NCI-H524 treated with DMSO at 0.1 percent for 48 hours (cell line): ENCODE measurements at regions not wholly inside any gene's neighbourhood (a gene's known extent, or its start where the extent isn't known, plus 50 kb on each side); places are given as distances from the start of the nearest gene placed in this dataset.

ENCODE experiments used
- DNase-seq: peaks from one replicate; lab custom pipeline; 2025; lab: John Stamatoyannopoulos, UW

DNA sequence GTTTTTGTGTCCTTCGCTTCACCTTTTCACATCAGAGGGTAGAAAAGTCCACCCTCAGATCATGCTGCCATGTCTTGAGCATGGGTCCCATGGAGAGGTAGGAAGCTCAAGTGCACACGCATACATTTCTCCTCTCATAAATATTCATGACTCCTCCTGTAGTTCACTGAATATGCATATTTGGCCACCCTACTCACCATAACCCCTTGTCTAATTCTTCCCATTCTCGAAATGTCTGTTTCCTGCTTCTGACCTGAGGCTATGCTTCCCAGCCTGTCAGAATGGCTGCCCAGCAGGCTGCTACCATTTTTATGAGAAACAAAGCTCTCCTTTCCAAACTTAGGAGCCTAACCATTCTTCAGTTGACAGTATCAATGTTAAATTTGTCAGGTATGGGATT lies 86.5 kb downstream of the ADRA2C start:
- DNase-seq: no peak

GRCh38 chr4:3853388-3854035 lies 87.3 kb downstream of the ADRA2C start:
- no peak for DNase-seq

GRCh38 chr4:3854661-3855060 lies 88.5 kb downstream of the ADRA2C start:
- no peak for DNase-seq

GRCh38 chr4:3855646-3856045 lies 89.5 kb downstream of the ADRA2C start:
- no peak for DNase-seq

- no peak for DNase-seq
Observed at GRCh38 chr4:3856604-3857204, 90.5 kb downstream of the ADRA2C start.

DNA sequence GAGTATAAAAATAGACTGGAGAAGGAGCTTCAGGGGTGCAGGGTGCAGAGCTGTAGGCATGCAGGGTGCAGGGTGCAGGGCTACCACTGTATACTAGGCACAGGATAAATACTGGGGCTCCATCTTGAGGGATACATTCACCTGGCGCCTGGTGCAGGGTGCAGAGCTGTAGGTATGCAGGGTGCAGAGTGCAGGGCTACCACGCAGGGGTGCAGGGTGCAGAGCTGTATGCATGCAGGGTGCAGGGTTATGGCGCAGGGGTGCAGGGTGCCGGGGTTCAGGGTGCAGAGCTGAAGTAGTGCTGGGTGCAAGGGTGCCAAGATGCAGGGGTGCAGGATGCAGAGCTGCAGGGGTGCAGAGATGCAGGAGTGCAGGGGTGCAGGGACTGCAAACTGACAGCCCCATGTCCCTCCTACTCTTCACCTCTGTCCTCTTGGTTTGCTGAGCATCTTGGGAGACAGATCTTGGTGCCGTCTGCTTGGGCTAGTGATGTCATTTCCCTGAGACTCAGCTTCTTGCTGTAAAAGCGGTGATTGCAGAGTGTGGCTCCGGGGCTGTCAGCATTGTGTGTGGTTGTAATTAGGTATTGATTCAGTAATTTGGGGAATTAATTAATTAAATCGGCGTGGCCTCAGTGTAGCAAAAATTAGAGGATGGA lies 91.2 kb downstream of the ADRA2C start:
- DNase-seq: no peak

DNA sequence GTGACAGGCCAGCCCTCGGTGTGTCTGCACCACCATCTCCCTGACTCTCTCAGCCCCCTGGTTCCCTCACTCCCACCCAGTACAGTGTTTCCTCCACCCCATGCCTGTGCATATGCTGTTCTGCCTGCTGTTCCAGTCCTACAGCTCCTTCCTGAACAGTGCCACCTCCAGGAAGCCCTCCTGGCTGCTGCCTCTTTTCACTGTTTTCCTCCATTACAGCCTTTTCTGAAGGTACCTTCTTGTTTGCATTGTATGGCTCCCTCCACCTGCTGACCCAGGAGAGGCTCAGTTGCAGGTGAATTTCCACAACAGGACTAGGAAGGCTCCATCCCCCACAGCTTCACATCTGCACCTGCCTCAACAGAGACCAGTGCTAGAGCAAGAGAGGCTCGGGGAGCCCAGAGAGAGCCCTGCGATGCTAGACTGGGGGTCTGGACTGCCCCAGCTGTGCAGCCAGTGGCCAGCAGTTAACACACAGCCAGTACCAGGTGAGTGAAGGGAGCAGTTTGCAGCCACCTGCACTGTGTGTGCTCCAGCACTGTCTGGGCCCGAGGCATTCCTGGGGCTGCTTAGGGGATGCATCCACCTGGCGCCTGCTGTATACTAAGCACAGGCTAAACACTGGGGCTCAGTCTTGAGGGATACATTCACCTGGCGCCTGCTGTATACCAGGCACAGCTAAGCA lies 92.0 kb downstream of the ADRA2C start:
- DNase-seq: no peak

DNA sequence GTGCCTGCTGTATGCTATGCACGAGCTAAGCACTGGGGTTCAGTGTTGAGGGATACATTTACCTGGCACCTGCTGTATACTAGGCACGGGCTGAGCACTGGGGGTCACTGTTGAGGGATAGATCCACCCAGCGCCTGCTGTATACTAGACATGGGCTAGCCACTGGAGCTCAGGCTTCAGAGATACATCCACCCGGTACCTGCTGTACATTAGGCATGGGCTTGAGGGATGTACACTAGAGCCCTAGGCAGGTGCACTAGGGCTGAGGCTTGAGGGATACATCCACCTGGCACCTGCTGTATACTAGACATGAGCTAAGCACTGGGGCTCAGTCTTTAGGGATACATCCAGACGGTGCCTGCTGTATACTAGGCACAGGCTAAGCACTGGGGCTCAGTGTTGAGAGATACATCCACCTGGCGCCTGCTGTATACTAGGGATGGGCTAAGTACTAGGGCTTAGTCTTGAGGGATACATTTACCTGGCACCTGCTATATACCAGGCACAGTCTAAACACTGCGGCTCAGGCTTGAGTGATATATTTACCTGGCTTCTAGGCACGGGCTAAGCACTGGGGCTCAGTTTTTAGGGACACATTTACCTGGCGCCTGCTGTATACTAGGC lies 92.7 kb downstream of the ADRA2C start:
- DNase-seq: no peak

DNA sequence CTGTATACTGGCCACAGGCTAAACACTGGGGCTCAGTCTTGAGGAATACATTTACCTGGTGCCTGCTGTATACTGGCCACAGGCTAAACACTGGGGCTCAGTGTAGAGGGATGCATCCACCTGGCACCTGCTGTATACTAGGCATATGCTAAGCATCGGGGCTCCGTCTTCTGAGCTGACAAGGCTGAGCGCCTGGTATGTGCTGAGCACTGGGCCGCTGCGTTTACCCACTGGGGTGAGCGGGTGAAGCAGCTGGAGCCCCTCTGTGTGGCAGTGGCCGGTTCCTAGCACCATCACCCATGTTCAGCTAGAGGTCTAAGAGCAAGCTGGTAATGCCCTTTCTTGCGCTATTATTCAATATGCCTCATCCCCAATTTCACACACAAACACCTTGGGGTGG lies 93.4 kb downstream of the ADRA2C start:
- DNase-seq: no peak

- DNase-seq: no peak
Observed at GRCh38 chr4:3860061-3860912, 94.1 kb downstream of the ADRA2C start.

- no peak for DNase-seq
Observed at GRCh38 chr4:3860913-3861636, 94.9 kb downstream of the ADRA2C start.

GRCh38 chr4:3861720-3862639 lies 95.8 kb downstream of the ADRA2C start:
- no peak for DNase-seq

- no peak for DNase-seq
Observed at GRCh38 chr4:3862640-3863420, 96.6 kb downstream of the ADRA2C start.

DNA sequence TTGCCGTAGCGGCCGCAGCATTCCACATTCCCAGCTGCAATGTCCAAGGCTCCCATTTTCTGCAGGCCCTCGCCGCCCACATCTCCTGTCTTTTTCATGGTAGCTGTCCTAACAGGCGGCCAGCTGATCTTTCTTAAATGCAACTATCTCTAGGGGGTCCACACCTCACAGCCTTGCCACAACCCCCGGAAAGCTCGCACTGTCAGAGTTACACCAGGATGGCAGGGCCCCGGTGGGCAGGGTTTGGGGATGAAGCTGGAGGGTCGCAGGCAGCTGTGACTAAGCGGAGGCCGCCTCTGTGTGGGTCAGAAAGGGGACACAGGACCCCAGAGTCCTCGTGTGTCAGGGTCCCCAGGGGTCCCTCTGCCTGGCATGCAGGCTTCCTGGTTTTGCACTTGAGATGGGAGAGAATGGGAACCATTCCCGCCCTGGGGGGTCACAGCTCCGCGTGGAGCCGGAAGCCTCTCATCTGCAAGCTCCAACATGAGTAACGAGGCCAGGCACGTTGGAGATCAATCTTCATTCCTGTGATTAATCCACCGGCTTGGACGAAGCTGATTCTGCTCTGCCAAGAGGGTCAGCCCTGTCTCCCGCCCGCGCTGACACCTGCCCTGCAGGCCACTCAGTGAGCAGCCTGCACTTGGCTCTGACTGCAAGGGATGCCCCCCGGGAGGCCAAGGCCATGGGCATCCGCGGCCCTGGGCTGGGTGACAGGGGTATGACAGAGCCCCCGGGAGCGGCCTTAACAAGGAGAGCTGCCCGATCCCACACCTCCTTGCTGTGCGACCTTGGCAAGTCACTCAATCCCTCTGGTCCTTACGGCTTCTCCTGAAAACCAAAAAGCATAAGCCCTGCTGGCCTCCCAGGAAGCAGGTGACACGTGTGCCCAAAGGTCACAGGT lies 97.9 kb downstream of the ADRA2C start:
- no peak for DNase-seq

GRCh38 chr4:3864742-3865721 lies 98.8 kb downstream of the ADRA2C start:
- no peak for DNase-seq

DNA sequence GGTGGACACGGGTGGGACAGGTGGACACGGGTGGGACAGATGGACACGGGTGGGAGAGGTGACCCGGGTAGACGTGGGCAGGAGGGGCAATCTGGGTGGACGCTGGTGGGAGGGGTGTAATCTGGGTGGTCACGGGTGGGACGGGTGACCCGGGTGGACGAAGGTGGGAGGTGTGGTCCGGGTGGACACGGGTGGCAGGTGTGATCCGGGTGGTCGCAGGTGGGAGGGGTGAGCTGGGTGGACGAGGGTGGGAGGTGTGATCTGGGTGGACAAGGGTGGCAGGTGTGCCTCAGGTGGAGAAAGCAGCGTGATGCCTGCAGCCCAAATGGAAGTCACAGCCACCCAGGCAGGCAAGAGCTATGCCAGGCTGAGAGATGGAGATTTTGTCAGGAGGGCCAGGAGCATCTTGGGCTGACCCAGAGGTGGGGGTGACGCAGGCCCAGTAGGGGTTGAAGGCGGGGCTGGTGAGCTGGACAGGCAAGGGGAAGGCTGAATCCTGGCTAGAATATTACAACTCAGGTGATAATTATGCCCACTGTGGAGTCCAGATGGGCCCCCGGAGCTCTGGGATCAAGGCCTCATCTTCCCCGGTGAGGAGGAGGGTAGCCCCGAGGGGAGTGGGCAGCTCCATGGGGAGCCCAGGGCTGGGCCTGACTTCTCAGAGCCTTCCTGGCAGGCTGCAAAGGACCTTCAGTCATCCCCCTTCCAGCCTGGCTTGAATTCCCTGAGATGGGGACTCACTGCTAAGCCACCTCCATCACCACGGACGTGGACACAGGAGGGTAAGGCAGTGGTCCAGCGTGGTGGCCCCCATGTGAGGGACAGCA lies 100.0 kb downstream of the ADRA2C start:
- DNase-seq: no peak
